Anterior cingulate cortex (tissue), 58 donors: ENCODE measurements at regions not wholly inside any gene's neighbourhood (a gene's known extent, or its start where the extent isn't known, plus 50 kb on each side); places are given as distances from the start of the nearest gene placed in this dataset.
"Not testable (repeated sequence)": the region's sequence is repeated elsewhere in the genome, so short reads cannot be mapped to it uniquely, and the experiment has no call there.

ENCODE experiments used
- DNase-seq, 58 donors: peaks; one replicate each; lab custom pipeline; 2025; lab: John Stamatoyannopoulos, UW

DNA sequence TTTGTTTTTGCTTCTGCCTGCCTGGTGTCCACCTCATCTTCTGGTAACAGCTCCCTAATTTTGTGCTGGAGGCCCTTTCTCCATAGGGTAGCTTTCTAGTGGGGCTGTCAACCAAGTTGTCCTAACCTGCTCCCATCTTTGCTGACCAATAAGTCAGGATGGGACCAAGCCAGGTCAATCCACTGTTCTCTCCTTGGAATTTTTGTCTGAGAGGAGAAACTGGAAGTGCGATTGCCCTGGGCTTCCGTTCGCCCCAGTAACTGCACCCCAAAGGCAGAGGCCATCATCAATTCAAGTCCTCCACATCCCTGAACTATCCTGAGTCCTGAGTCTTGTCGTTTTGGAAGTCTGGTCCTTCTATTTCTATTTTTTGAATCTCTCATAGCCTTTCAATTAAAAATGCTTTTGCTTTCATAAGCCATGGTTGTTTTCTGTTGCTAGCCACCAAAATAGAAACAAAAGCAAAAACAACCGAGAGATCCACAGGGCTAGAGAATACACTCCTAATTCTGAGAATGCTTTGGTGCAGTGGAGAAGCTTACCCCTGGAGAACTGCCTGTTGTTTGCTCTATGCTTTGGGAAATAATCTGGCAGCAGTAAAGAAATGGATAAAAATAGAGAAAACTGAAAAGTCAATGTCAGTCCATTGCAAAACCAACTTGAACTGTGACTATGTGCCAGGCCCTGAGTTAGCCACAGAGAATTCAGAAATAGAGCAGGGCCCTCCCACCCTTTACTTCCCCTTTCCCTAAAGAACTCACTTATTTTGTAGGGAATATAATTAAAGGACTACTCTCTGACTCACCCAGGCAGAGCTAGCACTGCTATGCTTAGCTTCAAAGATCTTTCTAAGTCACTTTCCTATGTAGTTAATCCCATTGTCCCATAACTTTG lies 368.1 kb downstream of the CXCL12 start:
- DNase-seq, result no peak

- no peak for DNase-seq
Observed at GRCh38 chr10:44015702-44016500, 367.2 kb upstream of the ZNF32 start.

GRCh38 chr10:44014644-44015250 lies 366.1 kb upstream of the ZNF32 start:
- DNase-seq, result no peak

DNA sequence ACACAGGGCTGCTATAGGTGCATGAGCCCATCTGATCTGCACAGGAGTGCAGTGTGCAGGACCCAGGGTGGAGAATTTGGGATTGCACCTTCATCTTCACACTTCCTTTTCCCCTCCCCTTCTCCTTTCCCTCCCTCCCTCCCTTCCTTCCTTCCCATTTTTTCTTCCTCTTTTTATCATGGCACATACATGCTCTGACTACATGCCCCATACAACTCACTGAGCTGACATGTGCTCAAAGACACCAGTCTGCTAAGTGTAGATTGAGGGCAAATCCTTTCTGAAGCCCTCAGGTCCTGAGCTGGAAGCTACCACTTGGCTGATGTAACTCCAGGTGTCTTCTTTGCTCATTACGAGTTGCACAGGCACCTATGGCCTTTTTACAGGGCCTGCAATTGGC lies 365.3 kb upstream of the ZNF32 start:
- DNase-seq, result no peak

GRCh38 chr10:44012921-44013320 lies 364.2 kb upstream of the ZNF32 start:
- DNase-seq, result no peak

GRCh38 chr10:44011603-44011981 lies 362.9 kb upstream of the ZNF32 start:
- DNase-seq, result no peak

DNA sequence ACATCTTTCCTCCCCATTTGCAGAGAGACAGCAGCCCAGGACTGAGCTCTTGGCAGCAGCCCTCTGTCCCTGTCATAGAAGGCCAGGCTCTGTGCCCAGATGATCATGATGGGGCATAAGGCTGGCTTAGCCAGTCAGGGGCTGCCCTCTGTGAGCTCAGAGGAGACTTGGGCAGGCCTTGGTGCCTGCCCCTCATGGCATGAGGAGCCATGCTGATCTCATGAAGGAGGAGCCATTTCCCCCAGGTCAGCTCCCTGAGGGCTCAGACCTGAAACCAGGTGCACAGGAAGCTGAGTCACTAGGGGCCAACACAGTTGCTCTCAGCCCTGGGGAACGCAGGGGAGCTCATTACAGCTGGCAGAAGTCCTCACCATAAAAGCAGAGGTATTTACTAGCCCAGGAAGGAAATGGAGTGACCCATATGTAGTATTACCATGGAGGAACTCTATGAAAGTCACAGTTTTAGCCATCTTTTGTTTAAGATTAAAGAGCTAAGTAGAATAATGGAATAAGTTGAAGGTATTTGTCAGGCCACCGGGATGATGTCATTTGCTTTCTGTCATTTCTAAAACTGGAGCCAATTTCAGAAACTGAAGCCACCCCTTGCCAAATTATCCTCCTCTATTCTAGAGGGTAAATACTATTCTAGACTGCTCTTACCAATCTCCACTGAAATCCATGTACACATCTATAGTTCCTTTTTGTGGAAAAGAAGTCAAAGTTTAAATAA lies 362.4 kb upstream of the ZNF32 start:
- DNase-seq, result no peak

DNA sequence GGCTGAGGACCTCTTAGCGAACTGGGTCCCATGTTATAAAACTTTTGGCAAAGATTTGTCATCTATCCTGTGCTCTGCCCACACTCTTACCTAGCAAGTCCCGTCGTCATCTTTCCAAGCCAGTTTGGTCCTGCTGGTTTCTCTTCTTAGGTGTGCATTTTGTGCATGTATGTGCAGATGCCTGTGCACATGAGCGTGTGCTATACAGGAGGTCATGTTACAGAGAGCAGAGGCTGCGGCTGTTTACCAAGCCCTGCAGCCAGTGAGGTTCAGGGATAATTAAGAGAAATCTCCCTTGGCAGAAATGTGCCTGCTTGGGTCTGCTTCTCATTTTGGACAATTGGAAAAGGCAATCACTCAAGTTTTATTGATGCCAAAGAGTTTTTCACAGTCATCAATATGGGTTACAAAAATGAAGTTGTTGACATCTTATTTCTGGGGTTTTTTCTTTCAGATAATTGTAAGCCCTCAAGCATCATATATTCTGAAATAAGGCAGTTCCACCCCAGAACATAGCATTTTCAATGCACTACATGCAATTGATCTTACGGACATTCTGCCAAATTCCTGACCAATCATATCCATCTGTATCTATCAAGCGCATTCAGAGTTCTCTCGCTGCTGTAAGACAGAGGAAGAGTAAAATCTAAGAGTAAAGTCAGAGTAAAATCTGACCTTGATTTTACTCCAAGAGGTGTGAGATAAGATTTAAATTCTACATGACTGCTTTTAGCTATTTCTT lies 361.4 kb upstream of the ZNF32 start:
- DNase-seq, result no peak

- DNase-seq, result no peak
Observed at GRCh38 chr10:44008917-44009709, 360.4 kb upstream of the ZNF32 start.

GRCh38 chr10:44008270-44008916 lies 359.7 kb upstream of the ZNF32 start:
- DNase-seq, result no peak

DNA sequence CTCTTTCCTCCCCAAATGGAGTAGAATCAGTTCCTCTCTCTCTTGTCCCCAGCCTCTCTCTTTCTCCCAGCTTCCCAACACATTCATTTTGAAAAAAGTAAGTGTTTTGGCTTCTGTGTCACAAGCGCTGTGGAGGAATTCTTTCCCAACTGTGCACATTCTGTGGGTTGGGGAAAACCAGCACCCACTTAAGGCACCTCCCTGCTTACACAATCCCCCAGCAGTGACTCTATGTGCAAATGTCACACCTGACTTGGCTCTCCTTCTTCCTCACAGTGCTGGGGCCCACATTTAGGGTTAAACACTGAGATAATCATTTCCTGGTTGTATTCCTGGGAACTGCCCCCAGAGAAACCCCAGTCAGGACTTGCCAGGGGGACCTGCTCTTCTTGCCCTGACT lies 358.1 kb upstream of the ZNF32 start:
- no peak for DNase-seq

GRCh38 chr10:44005788-44006099 lies 357.1 kb upstream of the ZNF32 start:
- DNase-seq, result no peak

DNA sequence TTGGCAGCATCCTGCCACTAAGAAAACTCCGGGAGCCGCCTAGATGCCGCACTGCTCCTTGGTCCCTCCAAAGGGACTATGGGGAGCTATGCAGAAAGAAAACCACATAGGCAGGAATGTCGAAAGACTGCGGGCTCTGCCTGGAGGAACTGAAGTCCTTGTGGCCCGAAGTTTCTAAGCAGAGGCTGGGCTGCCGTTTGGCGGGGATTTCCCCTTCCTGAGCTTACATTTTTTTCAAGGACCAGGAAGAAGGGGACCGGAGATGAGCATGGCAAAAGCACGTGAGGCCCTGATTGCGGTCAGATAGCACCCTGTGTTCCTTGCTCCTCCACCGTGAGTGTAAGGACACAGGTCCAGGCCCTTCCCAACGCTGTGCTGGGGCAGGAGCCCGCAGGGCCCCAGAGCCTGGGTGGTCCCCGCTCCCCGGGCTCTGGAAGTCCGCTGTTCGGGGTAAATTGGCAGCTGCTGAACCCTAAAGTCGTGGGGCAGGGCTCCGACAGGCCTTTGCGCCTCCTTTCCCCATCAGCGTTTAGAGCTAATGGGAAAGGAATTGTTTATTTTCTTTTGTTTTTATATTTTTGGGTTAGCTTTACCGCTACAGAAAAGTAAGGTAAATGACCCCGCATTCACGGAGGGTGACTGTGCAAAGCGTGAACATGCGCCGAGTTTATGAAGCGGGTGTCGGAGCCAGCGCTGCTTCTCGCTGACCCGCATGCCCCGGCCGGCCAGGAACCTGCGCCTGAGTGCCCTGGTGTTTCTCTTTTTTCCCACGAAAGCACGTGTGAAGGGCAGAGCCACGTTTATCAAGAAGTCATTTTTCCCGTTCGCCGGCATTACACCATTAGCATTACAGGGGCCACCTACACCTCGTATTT lies 356.5 kb upstream of the ZNF32 start:
- no peak for DNase-seq

GRCh38 chr10:43998021-43998809 lies 349.5 kb upstream of the ZNF32 start:
- DNase-seq, result no peak

GRCh38 chr10:43997330-43997729 lies 348.6 kb upstream of the ZNF32 start:
- no peak for DNase-seq

- no peak for DNase-seq
Observed at GRCh38 chr10:43994539-43994938, 345.9 kb upstream of the ZNF32 start.

DNA sequence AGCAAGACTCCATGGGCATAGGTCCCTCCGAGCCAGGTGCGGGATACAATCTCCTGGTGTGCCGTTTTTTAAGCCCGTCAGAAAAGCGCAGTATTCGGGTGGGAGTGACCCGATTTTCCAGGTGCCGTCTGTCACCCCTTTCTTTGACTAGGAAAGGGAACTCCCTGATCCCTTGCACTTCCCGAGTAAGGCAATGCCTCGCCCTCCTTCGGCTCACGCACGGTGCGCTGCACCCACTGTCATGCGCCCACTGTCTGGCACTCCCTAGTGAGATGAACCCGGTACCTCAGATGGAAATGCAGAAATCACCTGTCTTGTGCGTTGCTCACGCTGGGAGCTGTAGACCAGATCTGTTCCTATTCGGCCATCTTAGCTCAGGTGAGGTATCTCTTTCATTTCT lies 344.1 kb upstream of the ZNF32 start:
- not testable (repeated sequence) for DNase-seq
